ENCODE measurements at regions not wholly inside any gene's neighbourhood (a gene's known extent, or its start where the extent isn't known, plus 50 kb on each side); places are given as distances from the start of the nearest gene placed in this dataset.

GRCh38 chr1:190615818-190616217 lies 138.2 kb upstream of the BRINP3 start:
- intact Hi-C loops (cut with micrococcal nuclease; ENCODE audit: unreplicated experiment) (no loop called here), in situ Hi-C loops (cut with MboI) (no loop called here)
- Histone ChIP-seq H3K9ac (ENCODE audit: control insufficient read depth, insufficient read depth, low read length) (no peak overlapping the region), H3K4me1 (ENCODE audit: control insufficient read depth, insufficient read depth, low read length) (no peaks in the 10 kb centered on the region), H3K27ac (ENCODE audit: control insufficient read depth, insufficient read depth) (no peak overlapping the region), H4K20me1 (ENCODE audit: control insufficient read depth, insufficient read depth) (no peaks in the 10 kb centered on the region), H3K9me3 (replicated peaks; ENCODE audit: control insufficient read depth, insufficient read depth, low read length) (no peaks in the 10 kb centered on the region), H3K4me3 (no peak overlapping the region), H3K27me3 (replicated peaks in 1 of 2; ENCODE audit: control insufficient read depth in 2 of 2, insufficient read depth in 2 of 2, low read length in 1 of 2) (no peaks in the 10 kb centered on the region), H3K4me2 (ENCODE audit: control insufficient read depth, insufficient read depth) (no peak overlapping the region), H3K79me2 (ENCODE audit: control insufficient read depth, insufficient read depth, low read length) (no peaks in the 10 kb centered on the region), H3K36me3 (ENCODE audit: control insufficient read depth in 2 of 2, insufficient read depth in 2 of 2, low read length in 1 of 2) (no peaks in the 10 kb centered on the region), H2AFZ (ENCODE audit: control insufficient read depth, low read depth, low read length) (no peak overlapping the region)
- peak; percentile 35; the same call in 1 of the 2 replicates for TF ChIP-seq RAD21 (IDR thresholded peaks at IDR 0.05; ENCODE audit: insufficient read depth, low read depth, low read length)
- TF ChIP-seq SREBF1 (IDR thresholded peaks at IDR 0.05; ENCODE audit: low read length) = no peak
- TF ChIP-seq CTCF (IDR thresholded peaks at IDR 0.05 in 2 of 3, conservative IDR thresholded peaks at IDR 0.05 in 1 of 3; ENCODE audit: control insufficient read depth in 2 of 3, extremely low read depth in 1 of 3, insufficient read depth in 1 of 3, low read depth in 3 of 3, low read length in 3 of 3) = 0 out of 6 replicates have a peak, but pooled peaks of 2 of the 3 experiments have one; percentile 10 to 13
- no peak for TF ChIP-seq EZH2 (IDR thresholded peaks at IDR 0.05; ENCODE audit: borderline replicate concordance, control insufficient read depth, low read depth, low read length)
- WGBS (ENCODE audit: insufficient coverage, insufficient replicate concordance, low lambda C conversion rate, missing lambda C conversion rate) = 15% methylated on average over 7 of the region's 7 CpGs
- ATAC-seq (peak; percentile 61), FAIRE-seq (no peak), DNase-seq (ENCODE audit: low read depth, low spot score) (no peak)
- POLR2A ChIA-PET = no interaction called here
- SMC1A ChIA-PET (ENCODE audit: uncharacterized antibody, unreplicated experiment) = no interaction called here
- RAD21 ChIA-PET (ENCODE audit: unreplicated experiment) = no interaction called here
- CTCF ChIA-PET = interaction anchor here (0.6 kb wide), 1 partner anchor 19 kb away, joined by 3 read pairs; no protein-coding TSS in a partner anchor
- no TSS peak for BruUV-seq (replicated peaks)

GRCh38 chr1:190616235-190616634 lies 138.6 kb upstream of the BRINP3 start:
- H3K4me2 ChIP-seq (ENCODE audit: control insufficient read depth, insufficient read depth) = no peak overlapping the region
- WGBS (ENCODE audit: insufficient coverage, insufficient replicate concordance, low lambda C conversion rate, missing lambda C conversion rate) = 0% methylated on average over 1 of the region's 1 CpG
- no peak overlapping the region for H3K9ac ChIP-seq (ENCODE audit: control insufficient read depth, insufficient read depth, low read length)
- ChIA-PET POLR2A (no interaction called here), CTCF (no interaction called here), RAD21 (ENCODE audit: unreplicated experiment) (no interaction called here), SMC1A (ENCODE audit: uncharacterized antibody, unreplicated experiment) (no interaction called here)
- TF ChIP-seq GATAD2B (conservative IDR thresholded peaks at IDR 0.05; ENCODE audit: low read depth) = no peak
- no peak for TF ChIP-seq RELB (IDR thresholded peaks at IDR 0.05; ENCODE audit: low read depth)
- TF ChIP-seq POLR2AphosphoS2 (IDR thresholded peaks at IDR 0.05; ENCODE audit: low read depth, low read length) = no peak
- no peak for TF ChIP-seq YY1 (IDR thresholded peaks at IDR 0.05; ENCODE audit: low read depth, low read length)
- no peaks in the 10 kb centered on the region for H3K4me1 ChIP-seq (ENCODE audit: control insufficient read depth, insufficient read depth, low read length)
- DNase-seq (ENCODE audit: low read depth, low spot score) (no peak), FAIRE-seq (no peak), ATAC-seq (no peak)
- no peak overlapping the region for H2AFZ ChIP-seq (ENCODE audit: control insufficient read depth, low read depth, low read length)
- no peaks in the 10 kb centered on the region for H3K9me3 ChIP-seq (replicated peaks; ENCODE audit: control insufficient read depth, insufficient read depth, low read length)
- H3K4me3 ChIP-seq = no peak overlapping the region
- no peak overlapping the region for H3K27ac ChIP-seq (ENCODE audit: control insufficient read depth, insufficient read depth)
- in situ Hi-C loops (cut with MboI) = no loop called here
- no peaks in the 10 kb centered on the region for H4K20me1 ChIP-seq (ENCODE audit: control insufficient read depth, insufficient read depth)
- intact Hi-C loops (cut with micrococcal nuclease; ENCODE audit: unreplicated experiment) = no loop called here
- H3K27me3 ChIP-seq (replicated peaks in 1 of 2; ENCODE audit: control insufficient read depth in 2 of 2, insufficient read depth in 2 of 2, low read length in 1 of 2) = no peaks in the 10 kb centered on the region
- no peaks in the 10 kb centered on the region for H3K79me2 ChIP-seq (ENCODE audit: control insufficient read depth, insufficient read depth, low read length)
- no peaks in the 10 kb centered on the region for H3K36me3 ChIP-seq (ENCODE audit: control insufficient read depth in 2 of 2, insufficient read depth in 2 of 2, low read length in 1 of 2)
- BruUV-seq (replicated peaks) = no TSS peak

All from GM12878 (cell line).